ENCODE measurements at regions not wholly inside any gene's neighbourhood (a gene's known extent, or its start where the extent isn't known, plus 50 kb on each side); places are given as distances from the start of the nearest gene placed in this dataset.

- DNase-seq, result no peak
- BruUV-seq (replicated peaks), result no TSS peak
- intact Hi-C loops (cut with micrococcal nuclease; ENCODE audit: unreplicated experiment), result no loop called here
- ChIA-PET CTCF (no interaction called here), POLR2A (ENCODE audit: unreplicated experiment) (no interaction called here)
- Histone ChIP-seq H3K9me3 (ENCODE audit: insufficient read depth, low read depth) (no peaks in the 10 kb centered on the region), H4K20me1 (ENCODE audit: insufficient read depth) (no peaks in the 10 kb centered on the region), H2AFZ (no peak overlapping the region), H3K4me2 (no peak overlapping the region), H3K36me3 (ENCODE audit: low read depth) (no peaks in the 10 kb centered on the region), H3K4me3 (no peak overlapping the region), H3K9me2 (ENCODE audit: insufficient read depth) (no peaks in the 10 kb centered on the region), H3K4me1 (replicated peaks; ENCODE audit: insufficient read depth) (no peaks in the 10 kb centered on the region), H3K79me2 (ENCODE audit: low read depth) (no peaks in the 10 kb centered on the region), H3K27ac (no peak overlapping the region), H3F3A (ENCODE audit: insufficient read depth, low read depth) (no peaks in the 10 kb centered on the region), H3K27me3 (ENCODE audit: insufficient read depth, low read depth) (peaks cover 90% of the 10 kb centered on the region)
- TF ChIP-seq CTCF (conservative IDR thresholded peaks at IDR 0.05) (no peak), EZH2 (IDR thresholded peaks at IDR 0.05; ENCODE audit: low read depth) (no peak)
Measured at GRCh38 chr2:3024401-3024935, 353.1 kb downstream of the EIPR1 start.

- H3K79me2 ChIP-seq (ENCODE audit: low read depth), result no peaks in the 10 kb centered on the region
- no peak overlapping the region for H3K27ac ChIP-seq
- H4K20me1 ChIP-seq (ENCODE audit: insufficient read depth), result no peaks in the 10 kb centered on the region
- BruUV-seq (replicated peaks), result no TSS peak
- no peak overlapping the region for H3K4me3 ChIP-seq
- no peak overlapping the region for H3K4me2 ChIP-seq
- peaks cover 88% of the 10 kb centered on the region for H3K27me3 ChIP-seq (ENCODE audit: insufficient read depth, low read depth)
- no peaks in the 10 kb centered on the region for H3K36me3 ChIP-seq (ENCODE audit: low read depth)
- CTCF ChIA-PET, result no interaction called here
- intact Hi-C loops (cut with micrococcal nuclease; ENCODE audit: unreplicated experiment), result no loop called here
- H3K4me1 ChIP-seq (replicated peaks; ENCODE audit: insufficient read depth), result no peaks in the 10 kb centered on the region
- H3K9me3 ChIP-seq (ENCODE audit: insufficient read depth, low read depth), result no peaks in the 10 kb centered on the region
- no peak for TF ChIP-seq CTCF (conservative IDR thresholded peaks at IDR 0.05)
- TF ChIP-seq EZH2 (IDR thresholded peaks at IDR 0.05; ENCODE audit: low read depth), result no peak
- no peaks in the 10 kb centered on the region for H3F3A ChIP-seq (ENCODE audit: insufficient read depth, low read depth)
- no peaks in the 10 kb centered on the region for H3K9me2 ChIP-seq (ENCODE audit: insufficient read depth)
- no peak overlapping the region for H2AFZ ChIP-seq
- POLR2A ChIA-PET (ENCODE audit: unreplicated experiment), result no interaction called here
- no peak for DNase-seq
Measured at GRCh38 chr2:3023531-3023930, 354.1 kb downstream of the EIPR1 start.

GRCh38 chr2:3022841-3023372, 354.7 kb downstream of the EIPR1 start:
- H4K20me1 ChIP-seq (ENCODE audit: insufficient read depth), result no peaks in the 10 kb centered on the region
- H3K9me2 ChIP-seq (ENCODE audit: insufficient read depth), result no peaks in the 10 kb centered on the region
- no peak overlapping the region for H3K27ac ChIP-seq
- no peak overlapping the region for H3K4me2 ChIP-seq
- H3K4me3 ChIP-seq, result no peak overlapping the region
- no peak overlapping the region for H2AFZ ChIP-seq
- BruUV-seq (replicated peaks), result no TSS peak
- ChIA-PET POLR2A (ENCODE audit: unreplicated experiment) (no interaction called here), CTCF (no interaction called here)
- H3K4me1 ChIP-seq (replicated peaks; ENCODE audit: insufficient read depth), result no peaks in the 10 kb centered on the region
- no peaks in the 10 kb centered on the region for H3K9me3 ChIP-seq (ENCODE audit: insufficient read depth, low read depth)
- no peaks in the 10 kb centered on the region for H3K36me3 ChIP-seq (ENCODE audit: low read depth)
- intact Hi-C loops (cut with micrococcal nuclease; ENCODE audit: unreplicated experiment), result no loop called here
- no peaks in the 10 kb centered on the region for H3F3A ChIP-seq (ENCODE audit: insufficient read depth, low read depth)
- no peak for DNase-seq
- peaks cover 82% of the 10 kb centered on the region for H3K27me3 ChIP-seq (ENCODE audit: insufficient read depth, low read depth)
- H3K79me2 ChIP-seq (ENCODE audit: low read depth), result no peaks in the 10 kb centered on the region
- no peak for TF ChIP-seq EZH2 (IDR thresholded peaks at IDR 0.05; ENCODE audit: low read depth)

GRCh38 chr2:3021720-3022119, 355.9 kb downstream of the EIPR1 start:
- Histone ChIP-seq H3K36me3 (ENCODE audit: low read depth) (no peaks in the 10 kb centered on the region), H3K27me3 (ENCODE audit: insufficient read depth, low read depth) (peaks cover 76% of the 10 kb centered on the region), H4K20me1 (ENCODE audit: insufficient read depth) (no peaks in the 10 kb centered on the region), H3F3A (ENCODE audit: insufficient read depth, low read depth) (no peaks in the 10 kb centered on the region), H3K4me1 (replicated peaks; ENCODE audit: insufficient read depth) (no peaks in the 10 kb centered on the region), H3K9me2 (ENCODE audit: insufficient read depth) (no peaks in the 10 kb centered on the region), H3K27ac (no peak overlapping the region), H2AFZ (no peak overlapping the region), H3K9me3 (ENCODE audit: insufficient read depth, low read depth) (no peaks in the 10 kb centered on the region), H3K4me2 (no peak overlapping the region), H3K4me3 (no peak overlapping the region), H3K79me2 (ENCODE audit: low read depth) (no peaks in the 10 kb centered on the region)
- no TSS peak for BruUV-seq (replicated peaks)
- intact Hi-C loops (cut with micrococcal nuclease; ENCODE audit: unreplicated experiment), result no loop called here
- no peak for TF ChIP-seq CTCF (conservative IDR thresholded peaks at IDR 0.05)
- ChIA-PET POLR2A (ENCODE audit: unreplicated experiment) (no interaction called here), CTCF (no interaction called here)
- no peak for DNase-seq

Measured in PC-9 (cell line).